HepG2 (cell line): ENCODE measurements at regions not wholly inside any gene's neighbourhood (a gene's known extent, or its start where the extent isn't known, plus 50 kb on each side); places are given as distances from the start of the nearest gene placed in this dataset.

Experiments used
- ATAC-seq: fragments of 200-7000 bp; cut with Tn5 transposase; 3 replicates; pipeline ENCODE4 v1.9.1; 2020; ENCODE audit warnings: mild to moderate bottlenecking, moderate library complexity
- BruUV-seq: library from RNA; stranded (reverse); fragments of 400-500 nt; replicated peaks from 2 replicates; lab custom pipeline; 2021; lab: Mats Ljungman, UMichigan
- CTCF ChIA-PET: fragments of 300-600 bp; formaldehyde crosslinking; extraction: SDS; loops from one replicate; lab custom pipeline; 2021; ENCODE audit warnings: low total read pairs, inconsistent platforms, low intra/inter-chr PET ratio; lab: Yijun Ruan, JAX
- POLR2A ChIA-PET: fragments of 350-600 bp; sonication (Branson Sonifier 250); formaldehyde crosslinking; loops from one replicate; lab custom pipeline; 2020; ENCODE audit warnings: antibody characterized with exemption, inconsistent platforms; lab: Yijun Ruan, JAX
- DNase-seq: peaks from one replicate; pipeline ENCODE4 v3.0.0-alpha.2; 2015; ENCODE audit warnings: low spot score
- FAIRE-seq: peaks from 3 replicates; lab custom pipeline; 2011; peaks lifted over from hg19 to GRCh38; lab: Jason Lieb, UNC
- H2AFZ ChIP-seq: one replicate; pipeline ENCODE4 v1.6.1; 2011; ENCODE audit warnings: low read length, inconsistent platforms
- H3K27ac ChIP-seq: fragments of 300-600 bp; 3 replicates; pipeline ENCODE4 v1.8.0; 2011; ENCODE audit warnings: mixed run types, mild to moderate bottlenecking, mixed read lengths, low read length, inconsistent platforms; ENCODE audit not compliant: insufficient read depth; ENCODE audit errors: extremely low read length
- H3K27me3 ChIP-seq, 2 experiments: fragments of 200-600 bp in 1 of 2; 2 replicates in 1 of 2; 3 replicates in 1 of 2; pipeline versions ENCODE4 v1.6.0 to v1.8.0; 2011; ENCODE audit warnings: low read length in 2 of 2, mild to moderate bottlenecking in 2 of 2, moderate library complexity in 2 of 2, inconsistent platforms in 1 of 2; ENCODE audit not compliant: insufficient read depth in 2 of 2, control insufficient read depth in 1 of 2
- H3K36me3 ChIP-seq, 2 experiments: fragments of 200-600 bp in 1 of 2; replicated peaks in 1 of 2; 2 replicates in 1 of 2; 3 replicates in 1 of 2; pipeline versions ENCODE4 v1.5.1 to v1.8.0; 2011; ENCODE audit warnings: low read length in 2 of 2, inconsistent platforms in 1 of 2; ENCODE audit not compliant: insufficient read depth in 2 of 2, control insufficient read depth in 1 of 2
- H3K4me1 ChIP-seq: 2 replicates; pipeline ENCODE4 v1.5.1; 2012; ENCODE audit warnings: low read length, inconsistent platforms; ENCODE audit not compliant: insufficient read depth
- H3K4me2 ChIP-seq: 2 replicates; pipeline ENCODE4 v1.6.0; 2011; ENCODE audit warnings: low read depth, low read length, inconsistent platforms
- H3K4me3 ChIP-seq, 3 experiments: fragments of 200-600 bp in 1 of 3; sonication (generic), shearing (Covaris generic) in 1 of 3; replicated peaks in 1 of 3; 2 replicates each; pipeline ENCODE4 v1.5.1; 2011 to 2016; ENCODE audit warnings: low read length in 3 of 3, inconsistent platforms in 2 of 3, low read depth in 2 of 3, mild to moderate bottlenecking in 2 of 3, control low read depth in 1 of 3, mixed read lengths in 1 of 3; ENCODE audit not compliant: insufficient read depth in 1 of 3
- H3K79me2 ChIP-seq: one replicate; pipeline ENCODE4 v1.6.1; 2011; ENCODE audit warnings: low read length, inconsistent platforms; ENCODE audit not compliant: insufficient read depth
- H3K9ac ChIP-seq: 2 replicates; pipeline ENCODE4 v1.6.0; 2011; ENCODE audit warnings: mild to moderate bottlenecking, low read depth, low read length, inconsistent platforms; ENCODE audit not compliant: insufficient read depth
- H3K9me3 ChIP-seq: 2 replicates; pipeline ENCODE4 v1.5.1; 2012; ENCODE audit warnings: mild to moderate bottlenecking, low read length
- H4K20me1 ChIP-seq: 2 replicates; pipeline ENCODE4 v1.6.0; 2011; ENCODE audit warnings: inconsistent platforms, mild to moderate bottlenecking, low read length, moderate library complexity; ENCODE audit not compliant: insufficient read depth
- KDM1A ChIP-seq: IDR thresholded peaks from 2 replicates; pipeline ENCODE4 v1.6.1; 2016; ENCODE audit warnings: missing compliant biosample characterization
- PAXIP1 ChIP-seq: sonication (generic); formaldehyde crosslinking; conservative IDR thresholded peaks from 2 replicates; pipeline ENCODE4 v1.4.0; 2020; ENCODE audit warnings: mild to moderate bottlenecking, missing genetic modification reagents, moderate library complexity
- SETDB1 ChIP-seq: sonication (generic); formaldehyde crosslinking; IDR thresholded peaks from 2 replicates; pipeline ENCODE4 v1.5.1; 2020; ENCODE audit warnings: missing genetic modification reagents, mild to moderate bottlenecking, borderline replicate concordance
- SP2 ChIP-seq: sonication (generic); formaldehyde crosslinking; IDR thresholded peaks from 2 replicates; pipeline ENCODE4 v1.5.1; 2020; ENCODE audit warnings: mild to moderate bottlenecking, missing genetic modification reagents
- ZNF207 ChIP-seq: fragments of 450-650 bp; IDR thresholded peaks from 2 replicates; pipeline ENCODE4 v1.6.1; 2016; ENCODE audit warnings: antibody characterized with exemption, borderline replicate concordance
- ZNF431 ChIP-seq: sonication (generic); formaldehyde crosslinking; IDR thresholded peaks from 2 replicates; pipeline ENCODE4 v1.9.0; 2022; ENCODE audit warnings: missing genetic modification reagents, low read depth, mild to moderate bottlenecking, borderline replicate concordance
- WGBS: methylation state at CpG from one replicate; pipeline ENCODE4 v1.1.6; 2017; ENCODE audit warnings: low lambda C conversion rate; 5-methylcytosine and 5-hydroxymethylcytosine counted together
- in situ Hi-C: cut with HindIII; loops from 2 replicates; pipeline ENCODE4 v1.10.0; 2017; ENCODE audit warnings: low pct_unique_long_range_greater_than_20kb; ENCODE audit not compliant: extremely low pct_ligation_motif_present
- intact Hi-C: fragments of 100-400 bp; cut with micrococcal nuclease; formaldehyde crosslinking; loops from one replicate; pipeline ENCODE4 v1.10.0; 2022; ENCODE audit not compliant: unreplicated experiment

- Histone ChIP-seq H3K36me3 (no peaks in the 10 kb centered on the region), H2AFZ (no peak overlapping the region), H4K20me1 (no peaks in the 10 kb centered on the region), H3K79me2 (no peaks in the 10 kb centered on the region), H3K4me2 (no peak overlapping the region), H3K4me3 (no peak overlapping the region), H3K9ac (no peak overlapping the region), H3K4me1 (no peaks in the 10 kb centered on the region), H3K27ac (no peak overlapping the region), H3K9me3 (no peaks in the 10 kb centered on the region), H3K27me3 (0 out of 5 replicates have a peak, but pooled peaks cover 0 to 3% of the 10 kb centered on the region in 2 experiments)
- FAIRE-seq (no peak), DNase-seq (no peak), ATAC-seq (no peak)
- ChIA-PET CTCF (no interaction called here), POLR2A (no interaction called here)
- TF ChIP-seq KDM1A (CRISPR knock-in tag) (no peak), PAXIP1 (no peak), SETDB1 (CRISPR knock-in tag) (no peak), SP2 (CRISPR knock-in tag) (no peak), ZNF207 (no peak), ZNF431 (CRISPR knock-in tag) (no peak)
- BruUV-seq = no TSS peak
- in situ Hi-C loops = no loop called here
- intact Hi-C loops = no loop called here
- 0% methylated on average over 2 of the region's 2 CpGs for WGBS
Measured at GRCh38 chr11:122521626-122522025, 133.9 kb upstream of the UBASH3B start.
